CD4-positive, alpha-beta T cell treated with Interleukin-2 at 100 ng/mL for 4 hours (primary cell): ENCODE measurements at regions not wholly inside any gene's neighbourhood (a gene's known extent, or its start where the extent isn't known, plus 50 kb on each side); places are given as distances from the start of the nearest gene placed in this dataset.

Experiments
- DNase-seq: peaks from one replicate; pipeline ENCODE4 v3.0.0-alpha.2; 2020; ENCODE audit warnings: low spot score

GRCh38 chr1:37085393-37085792 lies 51.1 kb upstream of the GRIK3 start:
- no peak for DNase-seq

- DNase-seq = no peak
These were observed 55.4 kb upstream of the GRIK3 start for GRCh38 chr1:37089750-37090149.

GRCh38 chr1:37090671-37091070 lies 56.4 kb upstream of the GRIK3 start:
- DNase-seq = no peak

GRCh38 chr1:37092937-37093336 lies 58.6 kb upstream of the GRIK3 start:
- DNase-seq = no peak

- no peak for DNase-seq
These were observed 60.0 kb upstream of the GRIK3 start for GRCh38 chr1:37094302-37094701.

GRCh38 chr1:37096523-37096922 lies 62.2 kb upstream of the GRIK3 start:
- no peak for DNase-seq

GRCh38 chr1:37097731-37098130 lies 63.4 kb upstream of the GRIK3 start:
- DNase-seq = no peak

- no peak for DNase-seq
These were observed 63.9 kb upstream of the GRIK3 start for GRCh38 chr1:37098237-37098636.

GRCh38 chr1:37100310-37100709 lies 66.0 kb upstream of the GRIK3 start:
- no peak for DNase-seq

GRCh38 chr1:37102656-37103382 lies 68.5 kb upstream of the GRIK3 start:
- no peak for DNase-seq

GRCh38 chr1:37105911-37106310 lies 71.6 kb upstream of the GRIK3 start:
- no peak for DNase-seq

GRCh38 chr1:37107153-37107907 lies 73.0 kb upstream of the GRIK3 start:
- no peak for DNase-seq

GRCh38 chr1:37108596-37109188 lies 74.4 kb upstream of the GRIK3 start:
- no peak for DNase-seq

GRCh38 chr1:37112430-37112829 lies 78.1 kb upstream of the GRIK3 start:
- DNase-seq = no peak

GRCh38 chr1:37113285-37113997 lies 79.1 kb upstream of the GRIK3 start:
- no peak for DNase-seq

GRCh38 chr1:37118790-37119189 lies 84.5 kb upstream of the GRIK3 start:
- no peak for DNase-seq

GRCh38 chr1:37120279-37120678 lies 86.0 kb upstream of the GRIK3 start:
- DNase-seq = no peak

- DNase-seq = no peak
These were observed 89.2 kb upstream of the GRIK3 start for GRCh38 chr1:37123276-37124115.

GRCh38 chr1:37124501-37124900 lies 90.2 kb upstream of the GRIK3 start:
- no peak for DNase-seq

- DNase-seq = no peak
These were observed 91.0 kb upstream of the GRIK3 start for GRCh38 chr1:37125295-37125694.

GRCh38 chr1:37127254-37127748 lies 93.0 kb upstream of the GRIK3 start:
- DNase-seq = no peak

GRCh38 chr1:37128091-37128490 lies 93.8 kb upstream of the GRIK3 start:
- DNase-seq = no peak
